SHP77 treated with DMSO at 0.1 percent for 48 hours (cell line): ENCODE measurements at regions not wholly inside any gene's neighbourhood (a gene's known extent, or its start where the extent isn't known, plus 50 kb on each side); places are given as distances from the start of the nearest gene placed in this dataset.
"Not testable (repeated sequence)": the region's sequence is repeated elsewhere in the genome, so short reads cannot be mapped to it uniquely, and the experiment has no call there.

Experiments
- DNase-seq: peaks from one replicate; lab custom pipeline; 2025; lab: John Stamatoyannopoulos, UW

- DNase-seq, result no peak
These were observed 50.0 kb upstream of the ACYP2 start for GRCh38 chr2:54065411-54065810.

GRCh38 chr2:54063967-54064535, 51.4 kb upstream of the ACYP2 start:
- DNase-seq, result no peak

- DNase-seq, result no peak
These were observed 53.0 kb upstream of the ACYP2 start for GRCh38 chr2:54062401-54062800.

GRCh38 chr2:54061272-54061671, 54.1 kb upstream of the ACYP2 start:
- no peak for DNase-seq

- no peak for DNase-seq
These were observed 55.4 kb upstream of the ACYP2 start for GRCh38 chr2:54059986-54060385.

GRCh38 chr2:54059504-54059903, 55.9 kb upstream of the ACYP2 start:
- no peak for DNase-seq

GRCh38 chr2:54058449-54058848, 57.0 kb upstream of the ACYP2 start:
- no peak for DNase-seq

- DNase-seq, result no peak
These were observed 60.6 kb upstream of the ACYP2 start for GRCh38 chr2:54054774-54055173.

- DNase-seq, result no peak
These were observed 61.1 kb upstream of the ACYP2 start for GRCh38 chr2:54054271-54054670.

GRCh38 chr2:54053830-54054229, 61.6 kb upstream of the ACYP2 start:
- no peak for DNase-seq

- DNase-seq, result peak; percentile 33
These were observed 62.3 kb upstream of the ACYP2 start for GRCh38 chr2:54052825-54053718.

- DNase-seq, result no peak
These were observed 65.0 kb upstream of the ACYP2 start for GRCh38 chr2:54050445-54050844.

GRCh38 chr2:54049365-54049764, 66.0 kb upstream of the ACYP2 start:
- DNase-seq, result no peak

- DNase-seq, result not testable (repeated sequence)
These were observed 66.5 kb upstream of the ACYP2 start for GRCh38 chr2:54048896-54049295.

GRCh38 chr2:54048117-54048785, 67.2 kb upstream of the ACYP2 start:
- no peak for DNase-seq

- DNase-seq, result no peak
These were observed 67.8 kb upstream of the ACYP2 start for GRCh38 chr2:54047658-54048057.

- DNase-seq, result no peak
These were observed 68.3 kb upstream of the ACYP2 start for GRCh38 chr2:54047091-54047490.

GRCh38 chr2:54042897-54043620, 72.3 kb upstream of the PSME4 start:
- DNase-seq, result peak; percentile 44

GRCh38 chr2:54042341-54042740, 71.5 kb upstream of the PSME4 start:
- no peak for DNase-seq

- DNase-seq, result no peak
These were observed 70.3 kb upstream of the PSME4 start for GRCh38 chr2:54041135-54041534.

- DNase-seq, result no peak
These were observed 69.9 kb upstream of the PSME4 start for GRCh38 chr2:54040685-54041084.

- no peak for DNase-seq
These were observed 69.5 kb upstream of the PSME4 start for GRCh38 chr2:54040250-54040649.
